Keratinocyte (primary cell): ENCODE measurements at regions not wholly inside any gene's neighbourhood (a gene's known extent, or its start where the extent isn't known, plus 50 kb on each side); places are given as distances from the start of the nearest gene placed in this dataset.

ENCODE experiments used
- EZH2 ChIP-seq: IDR thresholded peaks from one replicate; pipeline ENCODE4 v1.6.1; 2012; ENCODE audit warnings: inconsistent platforms, mild to moderate bottlenecking, low read length, moderate library complexity
- TF ChIP-seq, protein P1 (sequence below), 3 experiments: IDR thresholded peaks in 1 of 3; conservative IDR thresholded peaks in 1 of 3; optimal IDR thresholded peaks in 1 of 3; 2 replicates in 2 of 3; 3 replicates in 1 of 3; pipeline versions ENCODE3 to v1.5.1; 2011; ENCODE audit warnings: low read length in 3 of 3, mild to moderate bottlenecking in 3 of 3, moderate library complexity in 2 of 3, control low read depth in 1 of 3, inconsistent platforms in 1 of 3; ENCODE audit not compliant: insufficient read depth in 2 of 3; ENCODE audit errors: extremely low read depth in 1 of 3

- TF ChIP-seq, protein P1, sequence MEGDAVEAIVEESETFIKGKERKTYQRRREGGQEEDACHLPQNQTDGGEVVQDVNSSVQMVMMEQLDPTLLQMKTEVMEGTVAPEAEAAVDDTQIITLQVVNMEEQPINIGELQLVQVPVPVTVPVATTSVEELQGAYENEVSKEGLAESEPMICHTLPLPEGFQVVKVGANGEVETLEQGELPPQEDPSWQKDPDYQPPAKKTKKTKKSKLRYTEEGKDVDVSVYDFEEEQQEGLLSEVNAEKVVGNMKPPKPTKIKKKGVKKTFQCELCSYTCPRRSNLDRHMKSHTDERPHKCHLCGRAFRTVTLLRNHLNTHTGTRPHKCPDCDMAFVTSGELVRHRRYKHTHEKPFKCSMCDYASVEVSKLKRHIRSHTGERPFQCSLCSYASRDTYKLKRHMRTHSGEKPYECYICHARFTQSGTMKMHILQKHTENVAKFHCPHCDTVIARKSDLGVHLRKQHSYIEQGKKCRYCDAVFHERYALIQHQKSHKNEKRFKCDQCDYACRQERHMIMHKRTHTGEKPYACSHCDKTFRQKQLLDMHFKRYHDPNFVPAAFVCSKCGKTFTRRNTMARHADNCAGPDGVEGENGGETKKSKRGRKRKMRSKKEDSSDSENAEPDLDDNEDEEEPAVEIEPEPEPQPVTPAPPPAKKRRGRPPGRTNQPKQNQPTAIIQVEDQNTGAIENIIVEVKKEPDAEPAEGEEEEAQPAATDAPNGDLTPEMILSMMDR (optimal IDR thresholded peaks at IDR 0.05 in 1 of 3, IDR thresholded peaks at IDR 0.05 in 1 of 3, conservative IDR thresholded peaks at IDR 0.05 in 1 of 3; ENCODE audit: extremely low read depth in 1 of 3, insufficient read depth in 2 of 3, low read length in 3 of 3), result no peak
- TF ChIP-seq EZH2, result no peak
Measured at GRCh38 chr4:179128299-179128698, 1686.1 kb upstream of the AGA start.
